GM12878 (cell line): ENCODE measurements at regions not wholly inside any gene's neighbourhood (a gene's known extent, or its start where the extent isn't known, plus 50 kb on each side); places are given as distances from the start of the nearest gene placed in this dataset.
A peak's percentile ranks its signal among the peaks of the same experiment; 100 is the strongest.

ENCODE experiments used
- ATF7 ChIP-seq: fragments of 450-650 bp; IDR thresholded peaks from 2 replicates; pipeline ENCODE4 v1.6.1; 2016; ENCODE audit warnings: low read depth, mild to moderate bottlenecking
- BMI1 ChIP-seq: fragments of 450-650 bp; IDR thresholded peaks from 2 replicates; pipeline ENCODE4 v1.6.1; 2016; ENCODE audit warnings: mild to moderate bottlenecking, moderate library complexity, borderline replicate concordance
- CHD2 ChIP-seq: IDR thresholded peaks from 2 replicates; pipeline ENCODE4 v1.6.1; 2011; ENCODE audit warnings: low read depth, low read length, improper control_type of control experiment, borderline replicate concordance
- ELK1 ChIP-seq: IDR thresholded peaks from 2 replicates; pipeline ENCODE4 v1.6.1; 2012; ENCODE audit warnings: low read depth, low read length, improper control_type of control experiment
- HDGF ChIP-seq: fragments of 450-650 bp; IDR thresholded peaks from 2 replicates; pipeline ENCODE4 v1.6.1; 2016; ENCODE audit warnings: antibody characterized with exemption
- IKZF1 ChIP-seq: fragments of 450-650 bp; conservative IDR thresholded peaks from 2 replicates; pipeline ENCODE4 v1.6.1; 2017; ENCODE audit warnings: antibody characterized with exemption, mild to moderate bottlenecking
- IRF4 ChIP-seq: IDR thresholded peaks from 2 replicates; pipeline ENCODE4 v1.6.1; 2011; ENCODE audit warnings: low read depth, low read length
- JUNB ChIP-seq: IDR thresholded peaks from 2 replicates; pipeline ENCODE4 v1.6.1; 2016; ENCODE audit warnings: antibody characterized with exemption, mild to moderate bottlenecking
- MLLT1 ChIP-seq: fragments of 450-650 bp; IDR thresholded peaks from 2 replicates; pipeline ENCODE4 v1.6.1; 2016; ENCODE audit warnings: mild to moderate bottlenecking
- NR2C1 ChIP-seq: fragments of 450-650 bp; IDR thresholded peaks from 2 replicates; pipeline ENCODE4 v1.6.1; 2017; ENCODE audit warnings: antibody characterized with exemption, mild to moderate bottlenecking, moderate library complexity
- PAX5 ChIP-seq: IDR thresholded peaks from 2 replicates; pipeline ENCODE4 v1.6.1; 2011; ENCODE audit warnings: low read depth, low read length, borderline replicate concordance
- PRDM15 ChIP-seq: fragments of 450-650 bp; formaldehyde crosslinking; IDR thresholded peaks from 2 replicates; pipeline ENCODE4 v1.4.0; 2020; ENCODE audit warnings: mild to moderate bottlenecking, moderate library complexity
- RCOR1 ChIP-seq: conservative IDR thresholded peaks from 2 replicates; pipeline ENCODE4 v1.6.1; 2012; ENCODE audit warnings: low read depth, low read length, improper control_type of control experiment
- SMARCA5 ChIP-seq: fragments of 450-650 bp; IDR thresholded peaks from 2 replicates; pipeline ENCODE4 v1.6.1; 2017; ENCODE audit warnings: mild to moderate bottlenecking
- ZBTB4 ChIP-seq: fragments of 450-650 bp; formaldehyde crosslinking; IDR thresholded peaks from 2 replicates; pipeline ENCODE4 v1.4.0; 2022; ENCODE audit warnings: mild to moderate bottlenecking, moderate library complexity
- ZNF24 ChIP-seq: fragments of 450-650 bp; IDR thresholded peaks from 2 replicates; pipeline ENCODE4 v1.6.1; 2017; ENCODE audit warnings: antibody characterized with exemption, mild to moderate bottlenecking
- ZSCAN29 ChIP-seq: fragments of 450-650 bp; IDR thresholded peaks from 2 replicates; pipeline ENCODE4 v1.6.1; 2017; ENCODE audit warnings: mild to moderate bottlenecking, moderate library complexity

- TF ChIP-seq ZBTB4 (CRISPR knock-in tag) = no peak
- TF ChIP-seq IKZF1 = no peak
- TF ChIP-seq SMARCA5 = no peak
- TF ChIP-seq MLLT1 = no peak
- TF ChIP-seq HDGF = peak; percentile 53; the same call in 1 of the 2 replicates
- no peak for TF ChIP-seq CHD2
- TF ChIP-seq RCOR1 = no peak
- peak; percentile 91 for TF ChIP-seq ATF7
- TF ChIP-seq ZSCAN29 = no peak
- TF ChIP-seq NR2C1 = no peak
- no peak for TF ChIP-seq PRDM15 (CRISPR knock-in tag)
- peak; percentile 71 for TF ChIP-seq JUNB
- TF ChIP-seq ELK1 = no peak
- no peak for TF ChIP-seq ZNF24
- TF ChIP-seq BMI1 = no peak
- TF ChIP-seq PAX5 = peak; percentile 61
- no peak for TF ChIP-seq IRF4
These were observed 98.8 kb upstream of the DUSP10 start (continued) for GRCh38 chr1:221840511-221841243.
